SW 1271 (cell line): ENCODE measurements at regions not wholly inside any gene's neighbourhood (a gene's known extent, or its start where the extent isn't known, plus 50 kb on each side); places are given as distances from the start of the nearest gene placed in this dataset.

Source experiments
- DNase-seq, 2 experiments: peaks; one replicate each; lab custom pipeline; 2025; lab: John Stamatoyannopoulos, UW

GRCh38 chr3:34011171-34012101 lies 213.0 kb downstream of the PDCD6IP start:
- DNase-seq, result peak in 1 of 2 experiments; percentile 15

- DNase-seq, result peak; percentile 60 to 77
Observed at GRCh38 chr3:34012102-34012461, 213.7 kb downstream of the PDCD6IP start.

DNA sequence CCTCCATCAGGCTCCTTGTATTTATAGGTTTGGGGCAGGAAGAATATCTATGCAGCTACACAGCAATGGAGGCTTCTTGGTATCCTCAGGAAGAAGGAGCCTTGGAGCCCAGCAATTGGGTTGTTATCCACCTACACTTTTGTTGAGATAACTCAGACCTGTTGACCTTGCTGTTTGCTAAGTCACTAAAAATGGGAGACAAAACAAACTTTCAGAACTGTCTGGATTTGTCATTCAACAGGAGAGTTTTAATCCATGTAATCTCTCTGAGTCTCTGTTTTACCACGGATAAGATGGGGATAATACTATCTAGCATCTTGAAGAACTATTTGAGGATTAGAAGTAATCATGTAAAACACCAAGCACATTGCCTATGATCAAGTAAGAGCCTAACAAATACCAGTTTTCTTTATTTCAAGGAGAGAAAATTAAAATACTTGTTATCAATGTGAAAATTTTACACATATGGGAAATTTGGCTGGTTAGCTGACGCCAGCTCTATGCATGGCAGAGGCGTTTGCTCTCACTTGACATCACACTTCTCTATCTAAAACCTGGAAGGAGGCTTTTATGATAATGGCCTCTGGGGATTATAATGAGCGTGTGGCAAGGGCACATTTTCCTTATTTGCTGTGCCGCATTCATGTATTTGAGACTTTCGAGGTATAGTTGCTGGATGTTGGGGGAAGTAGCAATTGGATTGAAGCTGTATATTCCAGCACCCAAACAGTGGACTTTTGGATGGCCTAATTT lies 215.6 kb downstream of the PDCD6IP start:
- no peak for DNase-seq

- DNase-seq, result no peak
Observed at GRCh38 chr3:34015204-34016142, 217.0 kb downstream of the PDCD6IP start.

- no peak for DNase-seq
Observed at GRCh38 chr3:34016925-34017587, 218.6 kb downstream of the PDCD6IP start.

DNA sequence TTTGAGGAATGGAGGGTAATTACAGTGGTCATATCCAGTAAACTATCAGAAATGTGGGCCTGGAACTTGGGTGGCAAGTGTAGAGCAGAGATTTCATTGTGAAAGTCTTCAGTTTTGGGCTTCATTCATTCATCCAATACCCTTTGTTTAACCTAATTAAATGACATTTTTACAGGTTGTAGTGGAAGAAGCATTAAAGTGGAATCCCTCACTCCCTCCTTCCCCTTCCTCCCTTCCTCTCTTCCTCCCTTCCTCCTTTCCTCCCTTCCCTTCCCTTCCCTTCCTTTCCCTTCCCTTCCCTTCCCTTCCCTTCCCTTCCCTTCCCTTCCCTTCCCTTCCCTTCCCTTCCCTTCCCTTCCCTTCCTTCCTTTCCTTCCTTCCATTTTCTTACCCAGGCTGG lies 219.3 kb downstream of the PDCD6IP start:
- DNase-seq, result no peak

DNA sequence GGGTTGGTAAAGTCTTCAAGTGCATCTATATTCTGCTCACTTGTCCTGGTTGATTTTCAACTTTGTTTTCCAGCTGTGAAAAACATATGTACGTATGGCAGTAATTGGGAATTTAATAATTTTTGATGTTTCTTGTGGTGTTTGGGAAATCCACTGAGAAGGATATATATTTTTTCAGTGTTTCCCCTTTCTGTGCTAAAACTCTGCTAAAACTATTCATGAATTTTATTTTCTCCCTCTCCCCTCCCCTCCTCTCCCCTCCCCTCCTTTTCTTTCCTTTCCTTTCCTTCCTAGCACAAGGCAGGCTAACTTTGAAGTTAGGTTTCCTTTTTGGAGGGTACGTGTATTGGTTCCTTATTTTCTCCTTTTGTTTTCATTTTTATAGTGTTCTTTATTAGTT lies 220.7 kb downstream of the PDCD6IP start:
- no peak for DNase-seq

DNA sequence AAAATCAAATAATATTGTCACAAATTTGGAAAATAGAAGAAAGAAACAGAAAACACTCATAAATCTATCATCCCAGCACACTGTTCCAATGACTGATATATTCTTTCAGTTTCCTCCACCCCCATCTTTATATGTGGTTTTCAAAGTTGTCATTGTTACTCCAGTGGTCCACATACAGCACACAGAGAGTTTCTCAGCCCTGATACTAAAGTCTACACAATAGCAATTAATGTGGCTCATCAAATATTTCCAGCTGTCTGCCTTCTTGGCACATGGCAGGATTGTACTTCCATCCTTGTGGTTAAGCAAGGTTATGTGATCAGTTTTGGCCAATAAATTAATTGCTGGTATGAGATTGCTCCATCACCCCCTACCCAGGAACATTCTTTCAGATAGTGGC lies 221.7 kb downstream of the PDCD6IP start:
- no peak for DNase-seq

- DNase-seq, result no peak
Observed at GRCh38 chr3:34020726-34021680, 222.6 kb downstream of the PDCD6IP start.

DNA sequence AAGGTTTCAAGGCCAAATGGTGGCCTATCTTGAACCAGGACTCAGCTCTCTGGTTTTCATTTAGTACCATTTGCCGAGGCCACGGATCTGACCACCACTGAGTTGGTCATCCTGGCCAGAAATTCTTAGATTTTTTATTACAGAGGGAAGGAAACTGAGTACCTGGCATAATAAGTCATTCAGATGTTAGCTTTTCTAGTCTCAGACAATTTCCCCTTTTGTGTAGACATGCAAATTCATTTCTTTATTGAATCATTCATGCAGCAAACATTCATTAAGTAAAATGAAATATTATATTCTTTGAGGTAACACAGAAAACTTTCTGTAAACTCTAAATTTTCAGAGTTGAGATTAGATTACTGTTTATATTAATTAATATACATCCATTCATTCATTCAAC lies 223.7 kb downstream of the PDCD6IP start:
- no peak for DNase-seq

DNA sequence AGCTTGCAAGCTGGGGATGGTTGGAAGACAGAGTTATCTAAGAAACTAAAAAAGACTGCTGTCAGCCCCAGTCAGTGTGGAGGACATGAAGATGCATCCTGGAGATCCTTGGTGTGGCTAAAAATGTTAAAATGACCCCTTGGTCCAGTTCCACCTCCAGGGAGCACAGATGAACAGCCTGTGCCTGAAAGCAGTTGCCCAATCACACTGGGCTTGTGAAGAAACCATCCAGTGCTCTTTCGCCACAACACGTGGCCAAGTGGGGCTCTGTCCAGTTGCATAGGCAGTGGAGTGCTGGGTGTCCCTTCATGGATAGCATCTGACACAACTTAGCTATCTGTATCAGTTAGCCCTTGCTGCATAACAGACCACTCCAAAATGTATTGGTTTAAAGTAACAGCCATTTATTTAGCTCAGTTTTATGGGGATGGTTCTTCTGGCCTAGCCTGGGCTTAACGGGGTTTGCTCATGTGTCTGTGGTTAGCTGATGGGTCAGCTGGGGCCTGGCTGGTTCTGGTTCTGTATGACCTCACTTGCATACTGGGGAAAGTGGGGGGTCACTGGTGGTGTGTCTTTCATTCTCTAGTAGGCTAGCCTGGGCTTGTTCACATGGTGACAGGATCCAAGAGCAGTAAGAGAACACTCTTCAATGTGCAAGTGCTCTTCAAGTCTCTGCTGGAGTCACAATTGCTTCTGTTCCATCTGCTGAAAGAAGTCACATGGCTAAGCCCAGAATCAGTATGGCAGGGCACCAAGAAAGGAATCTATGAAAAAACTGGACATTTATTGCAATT lies 226.2 kb downstream of the PDCD6IP start:
- no peak for DNase-seq

DNA sequence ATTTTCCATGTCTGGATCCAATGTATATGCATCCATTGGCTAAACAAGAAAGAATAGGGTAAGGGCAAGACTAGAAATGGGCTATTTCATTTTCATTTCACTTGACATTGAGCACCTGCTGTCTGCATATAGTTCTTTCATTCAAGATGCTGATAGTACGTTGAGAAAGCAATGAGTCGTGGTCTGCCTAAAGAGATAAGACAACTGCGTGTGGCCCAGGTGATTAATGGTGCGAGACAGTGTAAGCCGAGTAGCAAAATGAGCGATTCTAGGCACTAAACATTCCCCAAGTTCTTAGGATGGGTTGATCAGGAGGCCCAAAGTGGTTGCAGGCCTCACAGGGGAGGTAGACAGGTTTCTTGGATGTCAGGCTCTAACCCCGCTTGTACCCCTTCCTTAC lies 235.4 kb downstream of the PDCD6IP start:
- no peak for DNase-seq

DNA sequence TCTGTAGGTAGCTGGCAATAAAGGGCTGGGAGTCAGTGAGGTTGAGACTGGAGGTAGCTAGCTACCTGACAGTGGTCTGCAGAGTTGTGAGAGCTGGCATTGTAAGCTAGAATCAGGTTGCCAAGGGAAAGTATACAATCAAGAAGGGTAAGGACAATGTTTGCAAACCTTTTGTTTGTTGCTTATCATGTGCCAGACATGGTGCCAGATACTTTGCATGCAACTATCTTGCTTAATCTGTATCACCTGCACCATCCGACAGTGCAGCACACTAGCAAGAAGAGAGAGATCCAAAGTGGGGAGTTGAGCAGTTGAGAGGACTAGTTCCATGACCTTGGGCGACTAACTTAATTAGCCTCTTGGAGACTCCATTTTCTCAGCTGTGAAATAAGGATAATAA lies 236.4 kb downstream of the PDCD6IP start:
- no peak for DNase-seq

- no peak for DNase-seq
Observed at GRCh38 chr3:34035775-34036174, 237.3 kb downstream of the PDCD6IP start.

- DNase-seq, result no peak
Observed at GRCh38 chr3:34037260-34037659, 238.8 kb downstream of the PDCD6IP start.

DNA sequence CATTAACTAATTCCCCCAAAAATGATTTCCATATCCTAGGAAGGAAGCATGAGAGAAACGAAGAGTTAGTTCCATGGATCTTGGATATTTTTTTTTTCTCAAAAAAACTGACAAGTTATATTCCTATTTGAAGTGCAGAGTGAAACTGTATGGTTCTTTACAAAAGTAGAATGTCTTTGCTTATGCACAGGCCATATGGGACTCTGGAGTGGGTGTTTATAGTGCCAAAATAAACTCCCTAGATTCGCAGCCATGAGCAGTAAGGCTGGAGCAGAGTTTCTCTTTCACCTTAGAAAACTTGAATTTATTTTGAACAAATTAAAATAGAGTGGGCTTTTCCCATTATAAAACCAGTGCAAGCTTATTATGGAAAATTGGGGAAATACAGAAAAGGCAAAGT lies 239.7 kb downstream of the PDCD6IP start:
- no peak for DNase-seq

- no peak for DNase-seq
Observed at GRCh38 chr3:34046154-34046553, 247.7 kb downstream of the PDCD6IP start.

GRCh38 chr3:34053626-34054025 lies 255.2 kb downstream of the PDCD6IP start:
- DNase-seq, result no peak

DNA sequence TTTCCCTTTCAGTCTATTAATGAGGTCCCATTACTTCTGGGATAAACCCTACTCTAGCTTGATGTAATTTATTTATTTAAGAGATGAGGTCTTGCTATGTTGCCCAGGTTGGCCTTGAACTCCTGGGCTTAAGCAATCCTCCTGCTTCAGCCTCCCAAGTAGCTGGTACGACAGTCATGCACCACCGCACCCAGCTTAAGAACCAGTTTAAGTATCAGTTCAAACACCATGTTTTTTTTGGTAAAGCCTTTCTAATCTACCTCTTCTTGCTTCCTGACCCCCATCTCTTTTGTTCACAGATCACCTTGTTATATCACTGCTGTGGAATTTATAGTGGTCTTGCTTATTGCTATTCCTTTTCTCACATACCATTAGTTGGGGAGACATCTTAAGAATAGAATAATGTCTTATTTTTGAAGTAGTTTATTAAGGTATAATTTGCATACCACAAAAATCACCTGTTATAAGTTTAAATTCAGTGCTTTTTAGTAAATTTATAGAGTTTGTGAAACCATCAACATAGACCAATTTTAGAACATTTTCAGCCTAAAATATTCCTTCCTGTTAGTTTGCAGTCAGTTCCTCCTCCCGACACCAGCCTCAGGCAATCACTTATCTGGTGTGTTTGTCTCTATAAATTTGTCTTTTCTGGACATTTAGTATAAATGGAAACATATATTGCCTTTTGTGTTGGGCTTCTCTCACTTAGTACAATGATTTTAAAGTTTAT lies 257.9 kb downstream of the PDCD6IP start:
- no peak for DNase-seq
